H1 (cell line): ENCODE measurements at regions not wholly inside any gene's neighbourhood (a gene's known extent, or its start where the extent isn't known, plus 50 kb on each side); places are given as distances from the start of the nearest gene placed in this dataset.

Experiments used
- CTCF ChIA-PET: fragments of 300-600 bp; sonication (Branson Sonifier 250); formaldehyde crosslinking; loops from one replicate; lab custom pipeline; 2021; ENCODE audit not compliant: partially characterized antibody; lab: Charles Lee
- POLR2A ChIA-PET: fragments of 300-600 bp; sonication (Branson Sonifier 250); formaldehyde crosslinking; loops from one replicate; lab custom pipeline; 2021; ENCODE audit warnings: inconsistent platforms; ENCODE audit not compliant: partially characterized antibody; lab: Charles Lee
- DNase-seq, 2 experiments: peaks; one replicate each; pipeline versions ENCODE4 v3.0.0 to v3.0.0-alpha.2; 2010 to 2022; ENCODE audit warnings: low spot score in 2 of 2, low read depth in 1 of 2, mixed read lengths in 1 of 2
- FAIRE-seq: peaks from 2 replicates; lab custom pipeline; 2011; peaks lifted over from hg19 to GRCh38; lab: Jason Lieb, UNC
- H2AFZ ChIP-seq: 2 replicates; pipeline ENCODE4 v1.8.1; 2012; ENCODE audit warnings: low read length, inconsistent platforms
- H2AK5ac ChIP-seq: 2 replicates; pipeline ENCODE4 v1.6.1; 2013; ENCODE audit warnings: low read depth, low read length
- H2BK120ac ChIP-seq: replicated peaks from 2 replicates; pipeline ENCODE3; 2013; ENCODE audit warnings: low read depth, low read length, inconsistent platforms
- H2BK12ac ChIP-seq: 2 replicates; pipeline ENCODE4 v1.6.1; 2013; ENCODE audit warnings: low read depth, low read length
- H2BK15ac ChIP-seq: 2 replicates; pipeline ENCODE4 v1.6.1; 2013; ENCODE audit warnings: low read length
- H2BK20ac ChIP-seq: 2 replicates; pipeline ENCODE4 v1.6.1; 2013; ENCODE audit warnings: low read length
- H2BK5ac ChIP-seq: 2 replicates; pipeline ENCODE4 v1.6.1; 2013; ENCODE audit warnings: low read depth, low read length
- H3K14ac ChIP-seq: 2 replicates; pipeline ENCODE4 v1.6.1; 2013; ENCODE audit warnings: inconsistent platforms; ENCODE audit not compliant: insufficient read length
- H3K18ac ChIP-seq: 2 replicates; pipeline ENCODE4 v1.6.1; 2013; ENCODE audit warnings: low read length; ENCODE audit errors: extremely low read depth
- H3K23ac ChIP-seq: 2 replicates; pipeline ENCODE4 v1.6.1; 2013; ENCODE audit warnings: inconsistent platforms; ENCODE audit not compliant: insufficient read length
- H3K23me2 ChIP-seq: 2 replicates; pipeline ENCODE4 v1.6.1; 2013; ENCODE audit warnings: low read depth, low read length
- H3K27ac ChIP-seq: 2 replicates; pipeline ENCODE4 v1.6.1; 2011; ENCODE audit warnings: low read depth, low read length, inconsistent platforms
- H3K27me3 ChIP-seq, 4 experiments: replicated peaks in 1 of 4; 1 replicate in 1 of 4; 2 replicates in 3 of 4; pipeline versions ENCODE4 v1.6.1 to v1.8.1; 2011 to 2013; ENCODE audit warnings: low read length in 3 of 4, mild to moderate bottlenecking in 3 of 4, inconsistent platforms in 2 of 4, mixed read lengths in 2 of 4, moderate library complexity in 1 of 4; ENCODE audit not compliant: control insufficient read depth in 3 of 4, insufficient read depth in 3 of 4; ENCODE audit errors: extremely low read depth in 1 of 4
- H3K36me3 ChIP-seq, 4 experiments: 2 replicates each; pipeline versions ENCODE4 v1.6.1 to v1.8.1; 2011 to 2013; ENCODE audit warnings: mild to moderate bottlenecking in 4 of 4, low read length in 3 of 4, moderate library complexity in 2 of 4, control low read depth in 1 of 4, inconsistent platforms in 1 of 4; ENCODE audit not compliant: insufficient read depth in 4 of 4, control insufficient read depth in 2 of 4
- H3K4ac ChIP-seq: replicated peaks from 2 replicates; pipeline ENCODE3; 2013; ENCODE audit warnings: low read length, low read depth, mixed read lengths, inconsistent platforms; ENCODE audit not compliant: insufficient read length
- H3K4me1 ChIP-seq, 4 experiments: replicated peaks in 1 of 4; 1 replicate in 1 of 4; 2 replicates in 3 of 4; pipeline versions ENCODE4 v1.6.1 to v1.8.1; 2011 to 2013; ENCODE audit warnings: low read length in 3 of 4, inconsistent platforms in 2 of 4, mixed read lengths in 1 of 4; ENCODE audit not compliant: insufficient read depth in 4 of 4, control insufficient read depth in 3 of 4
- H3K4me2 ChIP-seq, 2 experiments: 2 replicates each; pipeline versions ENCODE4 v1.6.1 to v1.8.1; 2011 to 2013; ENCODE audit warnings: low read depth in 2 of 2, low read length in 2 of 2, control low read depth in 1 of 2, inconsistent platforms in 1 of 2, mild to moderate bottlenecking in 1 of 2; ENCODE audit not compliant: insufficient read depth in 1 of 2
- H3K4me3 ChIP-seq, 4 experiments: fragments of 200-600, 300-600 bp in 1 of 4; sonication (generic), shearing (Covaris generic), sonication (Bioruptor Twin) in 1 of 4; 2 replicates each; pipeline versions ENCODE4 v1.5.1 to v1.8.1; 2011 to 2016; ENCODE audit warnings: low read length in 4 of 4, low read depth in 3 of 4, control low read depth in 2 of 4, inconsistent platforms in 2 of 4, mild to moderate bottlenecking in 2 of 4, mixed read lengths in 1 of 4, moderate library complexity in 1 of 4; ENCODE audit not compliant: insufficient read depth in 2 of 4; ENCODE audit errors: extremely low read depth in 1 of 4
- H3K56ac ChIP-seq: replicated peaks from 2 replicates; pipeline ENCODE3; 2013; ENCODE audit warnings: low read depth, mild to moderate bottlenecking, mixed read lengths, low read length, inconsistent platforms; ENCODE audit not compliant: insufficient read length
- H3K79me1 ChIP-seq: 2 replicates; pipeline ENCODE4 v1.6.1; 2013; ENCODE audit warnings: low read depth, low read length, control low read depth
- H3K79me2 ChIP-seq, 2 experiments: 2 replicates each; pipeline versions ENCODE4 v1.6.1 to v1.8.1; 2012 to 2013; ENCODE audit warnings: low read length in 2 of 2, mild to moderate bottlenecking in 2 of 2, inconsistent platforms in 1 of 2; ENCODE audit not compliant: insufficient read depth in 2 of 2, control insufficient read depth in 1 of 2
- H3K9ac ChIP-seq, 4 experiments: replicated peaks in 1 of 4; 1 replicate in 1 of 4; 2 replicates in 3 of 4; pipeline versions ENCODE4 v1.6.1 to v1.8.1; 2011 to 2013; ENCODE audit warnings: low read depth in 3 of 4, low read length in 3 of 4, control low read depth in 2 of 4, mild to moderate bottlenecking in 2 of 4, moderate library complexity in 2 of 4, inconsistent platforms in 1 of 4; ENCODE audit errors: extremely low read depth in 1 of 4
- H3K9me3 ChIP-seq, 2 experiments: 2 replicates each; pipeline versions ENCODE4 v1.6.1 to v1.8.1; 2012 to 2013; ENCODE audit warnings: mild to moderate bottlenecking in 2 of 2, moderate library complexity in 2 of 2, control low read depth in 1 of 2, inconsistent platforms in 1 of 2, low read depth in 1 of 2, low read length in 1 of 2, mixed read lengths in 1 of 2; ENCODE audit not compliant: insufficient read depth in 2 of 2
- H4K20me1 ChIP-seq, 2 experiments: replicated peaks in 1 of 2; 2 replicates each; pipeline versions ENCODE3 to v1.8.1; 2011 to 2013; ENCODE audit warnings: inconsistent platforms in 2 of 2, low read length in 2 of 2, mild to moderate bottlenecking in 1 of 2; ENCODE audit not compliant: insufficient read depth in 2 of 2, control insufficient read depth in 1 of 2
- H4K5ac ChIP-seq: 2 replicates; pipeline ENCODE4 v1.6.1; 2013; ENCODE audit warnings: low read length, low read depth, mixed read lengths, inconsistent platforms; ENCODE audit not compliant: insufficient read length
- H4K8ac ChIP-seq: 2 replicates; pipeline ENCODE4 v1.8.0; 2013; ENCODE audit warnings: mild to moderate bottlenecking, moderate library complexity, low read length, inconsistent platforms; ENCODE audit not compliant: insufficient read depth; ENCODE audit errors: extremely low read depth
- H4K91ac ChIP-seq: replicated peaks from 2 replicates; pipeline ENCODE3; 2013; ENCODE audit warnings: low read length, mixed read lengths, inconsistent platforms; ENCODE audit not compliant: insufficient read length
- CHD1 ChIP-seq: IDR thresholded peaks from 2 replicates; pipeline ENCODE4 v1.6.1; 2012; ENCODE audit warnings: low read depth, low read length, improper control_type of control experiment
- HDAC2 ChIP-seq, 2 experiments: fragments of 300-600 bp in 1 of 2; sonication (generic) in 1 of 2; IDR thresholded peaks; 2 replicates each; pipeline ENCODE4 v1.6.1; 2011 to 2012; ENCODE audit warnings: low read depth in 2 of 2, low read length in 2 of 2, mild to moderate bottlenecking in 2 of 2, moderate library complexity in 2 of 2, borderline replicate concordance in 1 of 2, inconsistent platforms in 1 of 2
- JUN ChIP-seq: IDR thresholded peaks from 2 replicates; pipeline ENCODE4 v1.6.1; 2011; ENCODE audit warnings: low read depth, mild to moderate bottlenecking, improper control_type of control experiment, low read length
- YY1 ChIP-seq: IDR thresholded peaks from 2 replicates; pipeline ENCODE4 v1.6.1; 2011; ENCODE audit warnings: low read depth, mild to moderate bottlenecking, low read length
- WGBS, 2 experiments: shearing (Covaris generic) in 1 of 2; methylation state at CpG; one replicate each; pipeline versions ENCODE4 v1.1.6 to v1.1.7; 2013 to 2015; ENCODE audit warnings: low lambda C conversion rate in 2 of 2, mixed read lengths in 2 of 2, inconsistent platforms in 1 of 2, low coverage in 1 of 2, missing lambda C conversion rate in 1 of 2; ENCODE audit not compliant: insufficient replicate concordance in 2 of 2, insufficient coverage in 1 of 2, insufficient read length in 1 of 2; ENCODE audit errors: extremely low coverage in 1 of 2, missing lambda C conversion rate in 1 of 2; 5-methylcytosine and 5-hydroxymethylcytosine counted together
- TF ChIP-seq, protein P1 (sequence below): IDR thresholded peaks from 2 replicates; pipeline ENCODE4 v1.6.1; 2012; ENCODE audit warnings: inconsistent platforms

DNA sequence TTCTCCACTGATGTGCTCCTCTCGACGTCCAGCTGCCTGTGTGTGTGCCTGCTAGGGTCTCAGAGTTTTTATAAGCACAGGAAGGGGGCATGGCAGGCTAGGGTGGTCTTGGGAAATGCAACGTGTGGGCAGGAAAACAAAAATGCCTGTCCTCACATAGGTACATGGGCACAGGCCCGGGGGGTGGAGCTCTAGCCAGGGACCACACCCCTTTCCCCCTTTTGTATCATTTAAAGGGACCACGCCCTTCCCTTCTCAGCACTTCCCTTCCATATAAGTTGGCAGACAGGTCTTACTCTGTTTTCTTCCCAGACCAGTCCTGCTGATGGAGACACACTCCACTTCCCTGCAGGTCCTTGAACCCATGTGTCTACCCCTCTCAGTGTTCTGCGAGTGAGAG, 645.0 kb downstream of the CBLN2 start:
- H3K27me3 ChIP-seq: no peaks in the 10 kb centered on the region
- no peak overlapping the region for H2BK12ac ChIP-seq
- FAIRE-seq (no peak), DNase-seq (no peak)
- no peaks in the 10 kb centered on the region; a peak in 1 of 8 replicates for H3K36me3 ChIP-seq
- no peaks in the 10 kb centered on the region for H4K20me1 ChIP-seq
- POLR2A ChIA-PET: no interaction called here
- H3K4me2 ChIP-seq: no peak overlapping the region
- no peaks in the 10 kb centered on the region for H3K79me2 ChIP-seq
- H3K23ac ChIP-seq: no peak overlapping the region
- no peak overlapping the region for H3K14ac ChIP-seq
- H2BK5ac ChIP-seq: no peak overlapping the region
- H2BK120ac ChIP-seq: no peak overlapping the region
- no peak overlapping the region for H3K4me3 ChIP-seq
- no peak overlapping the region for H3K4ac ChIP-seq
- H3K56ac ChIP-seq: no peak overlapping the region
- H3K79me1 ChIP-seq: no peaks in the 10 kb centered on the region
- no peak overlapping the region for H3K9ac ChIP-seq
- no peak for TF ChIP-seq YY1
- TF ChIP-seq CHD1: no peak
- TF ChIP-seq, protein P1, sequence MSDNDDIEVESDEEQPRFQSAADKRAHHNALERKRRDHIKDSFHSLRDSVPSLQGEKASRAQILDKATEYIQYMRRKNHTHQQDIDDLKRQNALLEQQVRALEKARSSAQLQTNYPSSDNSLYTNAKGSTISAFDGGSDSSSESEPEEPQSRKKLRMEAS: no peak
- TF ChIP-seq HDAC2 (IDR thresholded peaks at IDR 0.05; ENCODE audit: borderline replicate concordance in 1 of 2, low read depth in 2 of 2, low read length in 2 of 2): no peak
- TF ChIP-seq JUN: no peak
- no peak overlapping the region for H4K8ac ChIP-seq
- H2BK15ac ChIP-seq: no peak overlapping the region
- no peak overlapping the region for H2BK20ac ChIP-seq
- no peak overlapping the region for H3K18ac ChIP-seq
- no peak overlapping the region for H4K91ac ChIP-seq
- H3K4me1 ChIP-seq: no peaks in the 10 kb centered on the region
- 63% methylated on average over 5 of the region's 6 CpGs; no CpG with 5 or more reads in 1 of the 2 experiments for WGBS, 2 experiments
- no peak overlapping the region for H2AFZ ChIP-seq
- H4K5ac ChIP-seq: no peak overlapping the region
- CTCF ChIA-PET: no interaction called here
- no peaks in the 10 kb centered on the region for H3K23me2 ChIP-seq
- no peak overlapping the region for H3K27ac ChIP-seq
- H3K9me3 ChIP-seq: peaks cover 53 to 62% of the 10 kb centered on the region in 2 experiments
- H2AK5ac ChIP-seq: no peak overlapping the region
